GM23338 (cell line): ENCODE measurements at regions not wholly inside any gene's neighbourhood (a gene's known extent, or its start where the extent isn't known, plus 50 kb on each side); places are given as distances from the start of the nearest gene placed in this dataset.
A peak's percentile ranks its signal among the peaks of the same experiment; 100 is the strongest.

Experiments
- ATAC-seq: fragments of 200-7000 bp; cut with Tn5 transposase; 3 replicates; pipeline ENCODE4 v1.9.1; 2020
- DNase-seq: peaks from one replicate; pipeline ENCODE4 v3.0.0-alpha.2; 2015; ENCODE audit warnings: low spot score
- H2AFZ ChIP-seq: fragments of 200-600 bp; sonication (generic); 2 replicates; pipeline ENCODE4 v1.8.0; 2016; ENCODE audit warnings: antibody characterized with exemption, mild to moderate bottlenecking, moderate library complexity
- H3F3A ChIP-seq: fragments of 200-600 bp; sonication (generic); replicated peaks from 2 replicates; pipeline ENCODE4 v1.8.0; 2017; ENCODE audit warnings: antibody characterized with exemption, mixed run types, low read depth
- H3K27ac ChIP-seq: fragments of 200-600 bp; sonication (generic); 2 replicates; pipeline ENCODE4 v1.6.1; 2016; ENCODE audit warnings: low read depth
- H3K27me3 ChIP-seq: fragments of 200-600 bp; sonication (generic); 2 replicates; pipeline ENCODE4 v1.8.0; 2016; ENCODE audit warnings: mild to moderate bottlenecking, mixed run types, moderate library complexity; ENCODE audit not compliant: insufficient read depth
- H3K36me3 ChIP-seq: fragments of 200-600 bp; sonication (generic); 2 replicates; pipeline ENCODE4 v1.8.0; 2016; ENCODE audit warnings: mild to moderate bottlenecking; ENCODE audit not compliant: insufficient read depth
- H3K4me1 ChIP-seq: fragments of 200-600 bp; sonication (generic); 2 replicates; pipeline ENCODE4 v1.8.0; 2016; ENCODE audit warnings: mild to moderate bottlenecking, moderate library complexity; ENCODE audit not compliant: insufficient read depth
- H3K4me2 ChIP-seq: fragments of 200-600 bp; sonication (generic); 2 replicates; pipeline ENCODE4 v1.7.1; 2017; ENCODE audit warnings: mixed run types
- H3K4me3 ChIP-seq: fragments of 200-600 bp; sonication (generic); 2 replicates; pipeline ENCODE4 v1.6.1; 2016; ENCODE audit warnings: mixed run types
- H3K79me2 ChIP-seq: fragments of 200-600 bp; sonication (generic); replicated peaks from 2 replicates; pipeline ENCODE4 v1.8.0; 2017; ENCODE audit warnings: mild to moderate bottlenecking; ENCODE audit not compliant: insufficient read depth
- H3K9me2 ChIP-seq: fragments of 200-600 bp; sonication (generic); 2 replicates; pipeline ENCODE4 v1.8.0; 2017; ENCODE audit not compliant: insufficient read depth
- H4K20me1 ChIP-seq: fragments of 200-600 bp; sonication (generic); replicated peaks from 2 replicates; pipeline ENCODE4 v1.8.0; 2017; ENCODE audit warnings: mild to moderate bottlenecking; ENCODE audit not compliant: insufficient read depth
- H3K27ac Mint-ChIP-seq: 2 replicates; pipeline ENCODE4 v1.8.0; 2020; ENCODE audit warnings: inconsistent platforms, mild to moderate bottlenecking, moderate library complexity, mixed read lengths
- H3K27me3 Mint-ChIP-seq: 3 replicates; pipeline ENCODE4 v1.8.0; 2022; ENCODE audit warnings: low read depth, mild to moderate bottlenecking, moderate library complexity, mixed read lengths, inconsistent platforms; ENCODE audit not compliant: insufficient read depth, poor library complexity
- H3K36me3 Mint-ChIP-seq: 3 replicates; pipeline ENCODE4 v1.8.0; 2021; ENCODE audit warnings: low read depth, mild to moderate bottlenecking, inconsistent platforms, moderate library complexity, mixed read lengths
- H3K4me1 Mint-ChIP-seq: 3 replicates; pipeline ENCODE4 v1.8.0; 2020; ENCODE audit warnings: mild to moderate bottlenecking, inconsistent platforms, mixed read lengths
- H3K4me3 Mint-ChIP-seq: 3 replicates; pipeline ENCODE4 v1.8.0; 2021; ENCODE audit warnings: moderate library complexity, mild to moderate bottlenecking, inconsistent platforms, mixed read lengths
- H3K9me3 Mint-ChIP-seq: 3 replicates; pipeline ENCODE4 v1.8.0; 2020; ENCODE audit warnings: moderate library complexity, mild to moderate bottlenecking, inconsistent platforms, mixed read lengths
- EZH2 ChIP-seq: fragments of 200-600 bp; sonication (generic); IDR thresholded peaks from one replicate; pipeline ENCODE4 v1.8.0; 2017; ENCODE audit warnings: antibody characterized with exemption, mild to moderate bottlenecking, low read depth; ENCODE audit not compliant: unreplicated experiment
- EZH2phosphoT487 ChIP-seq: fragments of 200-600 bp; sonication (generic); IDR thresholded peaks from one replicate; pipeline ENCODE4 v1.8.1; 2018; ENCODE audit warnings: antibody characterized with exemption; ENCODE audit not compliant: unreplicated experiment
- JUNB ChIP-seq: IDR thresholded peaks from one replicate; pipeline ENCODE4 v1.6.1; 2016; ENCODE audit warnings: antibody characterized with exemption; ENCODE audit not compliant: unreplicated experiment
- NANOG ChIP-seq: IDR thresholded peaks from 2 replicates; pipeline ENCODE4 v1.6.1; 2016; ENCODE audit warnings: antibody characterized with exemption, borderline replicate concordance
- POLR2AphosphoS5 ChIP-seq: IDR thresholded peaks from 2 replicates; pipeline ENCODE4 v1.6.1; 2016; ENCODE audit warnings: antibody characterized with exemption, low read depth
- ZNF331 ChIP-seq: fragments of 250-450 bp; sonication (Bioruptor Pico); IDR thresholded peaks from 2 replicates; pipeline ENCODE4 v1.5.0; 2020; ENCODE audit warnings: low read depth, mild to moderate bottlenecking, moderate library complexity
- TF ChIP-seq, protein P1 (sequence below): IDR thresholded peaks from 2 replicates; pipeline ENCODE4 v1.6.1; 2016; ENCODE audit warnings: antibody characterized with exemption

DNA sequence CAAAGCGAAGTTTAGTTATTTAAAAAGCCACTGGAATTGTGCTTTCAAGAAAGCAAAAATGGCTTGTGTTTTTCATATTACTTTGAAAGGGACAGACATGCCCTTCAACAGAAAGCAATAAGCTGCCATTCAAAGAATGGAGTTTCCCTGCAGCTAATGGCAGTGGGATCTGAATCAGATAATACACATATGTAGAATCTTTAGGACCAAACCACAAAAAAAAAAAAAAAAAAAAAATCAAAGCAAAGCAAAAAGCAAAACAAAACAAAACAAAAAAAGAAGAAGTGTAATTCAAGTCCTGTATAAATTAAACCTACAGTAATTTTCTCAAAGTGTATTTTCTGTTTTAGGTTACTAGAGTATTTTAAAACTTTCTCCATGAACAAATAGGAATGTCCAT lies 63.6 kb upstream of the ZNF217 start:
- Histone ChIP-seq H3K27ac (peak overlapping the region; percentile 57; the same call in 1 of the 2 replicates), H3K27me3 (no peaks in the 10 kb centered on the region), H3K79me2 (no peaks in the 10 kb centered on the region), H4K20me1 (no peaks in the 10 kb centered on the region), H3K9me2 (no peaks in the 10 kb centered on the region), H3K4me2 (peak overlapping the region; percentile 41), H2AFZ (no peak overlapping the region), H3K4me1 (peaks cover 49% of the 10 kb centered on the region), H3K36me3 (no peaks in the 10 kb centered on the region), H3F3A (no peaks in the 10 kb centered on the region; the same call in 1 of the 2 replicates), H3K4me3 (no peak overlapping the region)
- H3K36me3 Mint-ChIP-seq, result no peaks in the 10 kb centered on the region
- peaks cover 55% of the 10 kb centered on the region for H3K4me1 Mint-ChIP-seq
- DNase-seq, result no peak
- ATAC-seq, result no peak
- no peak overlapping the region for H3K4me3 Mint-ChIP-seq
- H3K27me3 Mint-ChIP-seq, result no peaks in the 10 kb centered on the region
- peak overlapping the region; percentile 10 for H3K27ac Mint-ChIP-seq
- H3K9me3 Mint-ChIP-seq, result no peaks in the 10 kb centered on the region
- TF ChIP-seq ZNF331 (CRISPR knock-in tag), result no peak
- no peak for TF ChIP-seq NANOG
- TF ChIP-seq EZH2, result no peak
- TF ChIP-seq, protein P1, sequence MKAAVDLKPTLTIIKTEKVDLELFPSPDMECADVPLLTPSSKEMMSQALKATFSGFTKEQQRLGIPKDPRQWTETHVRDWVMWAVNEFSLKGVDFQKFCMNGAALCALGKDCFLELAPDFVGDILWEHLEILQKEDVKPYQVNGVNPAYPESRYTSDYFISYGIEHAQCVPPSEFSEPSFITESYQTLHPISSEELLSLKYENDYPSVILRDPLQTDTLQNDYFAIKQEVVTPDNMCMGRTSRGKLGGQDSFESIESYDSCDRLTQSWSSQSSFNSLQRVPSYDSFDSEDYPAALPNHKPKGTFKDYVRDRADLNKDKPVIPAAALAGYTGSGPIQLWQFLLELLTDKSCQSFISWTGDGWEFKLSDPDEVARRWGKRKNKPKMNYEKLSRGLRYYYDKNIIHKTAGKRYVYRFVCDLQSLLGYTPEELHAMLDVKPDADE, result no peak
- TF ChIP-seq EZH2phosphoT487, result no peak
- TF ChIP-seq POLR2AphosphoS5, result no peak

- H3K27me3 ChIP-seq, result no peaks in the 10 kb centered on the region
- no peaks in the 10 kb centered on the region for H3K9me3 Mint-ChIP-seq
- H3F3A ChIP-seq, result no peaks in the 10 kb centered on the region; the same call in 1 of the 2 replicates
- ATAC-seq, result no peak
- DNase-seq, result no peak
- H3K4me3 ChIP-seq, result no peak overlapping the region
- H3K4me1 Mint-ChIP-seq, result peaks cover 55% of the 10 kb centered on the region
- peak overlapping the region; percentile 44 for H2AFZ ChIP-seq
- 0 out of 2 replicates have a peak overlapping the region, but pooled peaks have one; percentile 41 for H3K4me2 ChIP-seq
- TF ChIP-seq POLR2AphosphoS5 (no peak), JUNB (no peak), NANOG (no peak), EZH2 (no peak)
- peak overlapping the region; percentile 65; the same call in 1 of the 2 replicates for H3K27ac Mint-ChIP-seq
- no peak overlapping the region for H3K4me3 Mint-ChIP-seq
- no peaks in the 10 kb centered on the region for H3K9me2 ChIP-seq
- no peaks in the 10 kb centered on the region for H4K20me1 ChIP-seq
- H3K36me3 ChIP-seq, result no peaks in the 10 kb centered on the region
- H3K27ac ChIP-seq, result no peak overlapping the region
- H3K4me1 ChIP-seq, result peaks cover 51% of the 10 kb centered on the region
- H3K36me3 Mint-ChIP-seq, result no peaks in the 10 kb centered on the region
- no peaks in the 10 kb centered on the region for H3K27me3 Mint-ChIP-seq
- no peaks in the 10 kb centered on the region for H3K79me2 ChIP-seq
These were observed 62.9 kb upstream of the ZNF217 start for GRCh38 chr20:53656293-53657202.
